ENCODE measurements at regions not wholly inside any gene's neighbourhood (a gene's known extent, or its start where the extent isn't known, plus 50 kb on each side); places are given as distances from the start of the nearest gene placed in this dataset.
A peak's percentile ranks its signal among the peaks of the same experiment; 100 is the strongest.

GRCh38 chr12:75724928-75725312, 213.5 kb upstream of the KRR1 start (continued):
- no peak for TF ChIP-seq CHCHD3 (CRISPR knock-in tag; IDR thresholded peaks at IDR 0.05)
- TF ChIP-seq GMEB1 (CRISPR knock-in tag; IDR thresholded peaks at IDR 0.05): no peak
- TF ChIP-seq CTCF (IDR thresholded peaks at IDR 0.05 in 2 of 3, conservative IDR thresholded peaks at IDR 0.05 in 1 of 3; ENCODE audit: insufficient read depth in 2 of 3, low read depth in 1 of 3, low read length in 3 of 3): no peak
- peak in 1 of 2 experiments; percentile 47; a peak in 1 of 4 replicates for TF ChIP-seq KDM1A (IDR thresholded peaks at IDR 0.05)
- TF ChIP-seq HEY1 (CRISPR knock-in tag; IDR thresholded peaks at IDR 0.05; ENCODE audit: borderline replicate concordance): no peak
- TF ChIP-seq ZFX (CRISPR knock-in tag; IDR thresholded peaks at IDR 0.05): no peak
- TF ChIP-seq SIX5 (IDR thresholded peaks at IDR 0.05; ENCODE audit: borderline replicate concordance in 1 of 2, insufficient read depth in 1 of 2, low read depth in 1 of 2, low read length in 2 of 2): no peak
- no peak for TF ChIP-seq NELFE (IDR thresholded peaks at IDR 0.05; ENCODE audit: insufficient read depth, insufficient read length)
- TF ChIP-seq ZNF175 (CRISPR knock-in tag; IDR thresholded peaks at IDR 0.05; ENCODE audit: low read depth): peak; percentile 44; the same call in 1 of the 2 replicates
- no peak for TF ChIP-seq THAP12 (CRISPR knock-in tag; IDR thresholded peaks at IDR 0.05)
- no peak for TF ChIP-seq ZNF140 (CRISPR knock-in tag; IDR thresholded peaks at IDR 0.05)
- TF ChIP-seq HMG20A (CRISPR knock-in tag; conservative IDR thresholded peaks at IDR 0.05): no peak
- TF ChIP-seq ZNF280A (IDR thresholded peaks at IDR 0.05; ENCODE audit: low read depth, partially characterized antibody): no peak
- TF ChIP-seq ZFP1 (CRISPR knock-in tag; IDR thresholded peaks at IDR 0.05): no peak
- no peak for TF ChIP-seq PHB (CRISPR knock-in tag; IDR thresholded peaks at IDR 0.05)
- no peak for TF ChIP-seq ZNF347 (CRISPR knock-in tag; IDR thresholded peaks at IDR 0.05; ENCODE audit: low read depth)
- TF ChIP-seq XRCC5 (IDR thresholded peaks at IDR 0.05; ENCODE audit: low read depth, low read length): no peak
- TF ChIP-seq CAMTA2 (CRISPR knock-in tag; conservative IDR thresholded peaks at IDR 0.05): no peak
- no peak for TF ChIP-seq FOXO4 (CRISPR knock-in tag; IDR thresholded peaks at IDR 0.05)
- TF ChIP-seq BCOR (IDR thresholded peaks at IDR 0.05): no peak
- no peak for TF ChIP-seq XRCC3 (IDR thresholded peaks at IDR 0.05)
- TF ChIP-seq PYGO2 (tag; IDR thresholded peaks at IDR 0.05): no peak
